NCI-H146 treated with DMSO at 0.1 percent for 48 hours (cell line): ENCODE measurements at regions not wholly inside any gene's neighbourhood (a gene's known extent, or its start where the extent isn't known, plus 50 kb on each side); places are given as distances from the start of the nearest gene placed in this dataset.
"Not testable (repeated sequence)": the region's sequence is repeated elsewhere in the genome, so short reads cannot be mapped to it uniquely, and the experiment has no call there.

ENCODE experiments used
- DNase-seq: peaks from one replicate; lab custom pipeline; 2025; ENCODE audit not compliant: unreplicated experiment; lab: John Stamatoyannopoulos, UW

DNA sequence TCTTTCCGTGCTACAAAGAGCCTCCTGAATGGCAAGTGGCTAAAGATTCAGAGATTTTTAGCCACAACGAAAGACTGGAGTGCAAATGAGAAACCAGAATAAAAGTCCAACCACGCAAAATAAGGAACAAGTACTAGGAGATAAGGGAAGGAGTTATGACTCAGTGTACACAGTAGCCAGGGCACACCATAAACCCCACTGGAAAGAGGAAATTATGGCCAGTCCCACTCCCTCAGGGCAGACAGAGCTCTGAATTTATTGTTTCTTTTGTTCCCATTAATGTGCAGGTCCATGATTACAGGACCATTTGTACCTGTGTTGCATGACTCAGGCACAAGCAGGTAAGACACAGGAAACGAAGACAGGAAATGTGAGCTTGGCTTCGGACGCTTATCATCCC is 150.3 kb upstream of the PREP start:
- DNase-seq = no peak

DNA sequence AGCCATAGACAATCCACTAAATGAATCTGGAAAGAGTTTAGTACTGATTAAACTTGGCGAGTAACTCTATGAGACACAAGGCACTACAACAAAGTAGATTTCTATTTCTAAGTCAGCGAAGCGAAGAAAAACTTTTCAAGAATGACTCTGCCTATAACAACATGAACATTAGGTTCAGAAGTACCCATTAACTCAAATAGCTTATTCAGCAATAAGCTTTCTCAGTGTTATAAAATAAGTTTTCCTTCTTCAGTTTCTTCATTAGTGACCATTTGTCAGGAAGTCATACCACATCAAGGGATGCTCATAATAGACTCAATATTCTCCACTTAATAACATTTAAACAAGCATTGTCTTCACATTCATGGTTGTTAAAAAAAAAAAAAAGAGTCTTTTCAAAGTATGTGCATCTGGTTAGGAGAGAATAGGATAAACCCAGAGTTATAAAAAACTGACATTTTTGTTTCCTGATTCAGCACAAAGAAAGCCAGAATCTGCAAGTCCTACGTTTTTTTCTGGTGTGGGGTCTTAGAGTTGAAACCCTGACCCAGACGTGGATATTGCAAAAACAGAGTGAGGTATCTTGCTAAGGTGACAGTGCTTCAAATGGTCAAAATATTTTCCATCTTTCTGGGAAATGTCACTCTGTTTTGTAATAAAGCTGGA is 148.2 kb upstream of the PREP start:
- DNase-seq = no peak

DNA sequence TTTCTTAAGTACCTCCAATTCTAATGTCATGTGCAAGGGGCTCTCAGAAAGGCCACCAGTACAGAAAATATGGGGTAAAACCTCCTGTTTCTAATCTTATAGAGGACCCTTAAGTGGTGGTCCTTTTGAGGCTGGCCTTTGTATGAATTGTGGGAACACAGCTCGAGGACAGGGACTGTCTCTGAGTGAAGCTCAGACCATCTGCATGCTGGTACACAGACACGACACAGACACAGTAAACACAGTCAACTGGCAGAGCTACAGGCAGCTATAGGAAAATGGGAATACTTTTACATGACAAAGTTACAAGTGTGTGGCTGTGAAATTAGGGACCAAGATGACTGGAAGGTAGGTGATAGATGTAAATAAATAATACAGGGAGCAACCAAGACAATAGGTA is 143.9 kb upstream of the PREP start:
- no peak for DNase-seq

DNA sequence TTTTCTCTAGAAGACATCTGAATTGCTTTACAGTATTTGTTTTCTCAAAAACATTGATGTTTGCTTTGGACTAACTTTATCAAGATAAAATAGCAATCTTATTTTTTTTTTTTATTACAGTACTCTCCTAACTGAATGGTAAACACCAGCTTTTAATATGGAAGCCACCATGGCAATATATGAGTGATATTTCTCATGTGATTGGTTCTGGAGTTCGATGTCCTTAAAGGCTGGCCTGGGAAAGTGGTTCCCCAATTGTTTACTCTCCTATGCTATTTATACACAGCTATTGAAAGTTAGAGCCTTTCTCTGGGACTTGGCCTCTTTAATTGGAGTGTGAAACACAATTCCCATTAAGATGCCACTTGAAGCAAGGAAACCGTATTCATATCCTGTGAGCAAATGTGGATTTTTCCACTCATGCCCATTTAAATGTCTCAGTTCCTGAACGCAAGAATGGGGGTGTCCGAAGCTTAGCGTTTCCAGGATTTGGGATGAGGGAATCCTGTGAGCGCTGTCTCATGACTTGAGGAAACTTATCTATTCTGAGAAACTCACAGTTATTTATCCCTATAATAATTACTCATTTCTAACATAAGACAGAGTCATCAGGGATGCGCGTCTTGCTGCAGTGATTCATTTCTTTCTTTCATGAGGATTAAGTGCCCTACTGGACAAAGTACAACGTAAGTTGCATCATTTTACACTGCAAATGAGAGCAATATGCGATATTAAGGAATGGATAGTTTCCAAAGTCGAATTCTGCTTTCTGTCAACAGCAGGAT is 143.3 kb upstream of the PREP start:
- no peak for DNase-seq

DNA sequence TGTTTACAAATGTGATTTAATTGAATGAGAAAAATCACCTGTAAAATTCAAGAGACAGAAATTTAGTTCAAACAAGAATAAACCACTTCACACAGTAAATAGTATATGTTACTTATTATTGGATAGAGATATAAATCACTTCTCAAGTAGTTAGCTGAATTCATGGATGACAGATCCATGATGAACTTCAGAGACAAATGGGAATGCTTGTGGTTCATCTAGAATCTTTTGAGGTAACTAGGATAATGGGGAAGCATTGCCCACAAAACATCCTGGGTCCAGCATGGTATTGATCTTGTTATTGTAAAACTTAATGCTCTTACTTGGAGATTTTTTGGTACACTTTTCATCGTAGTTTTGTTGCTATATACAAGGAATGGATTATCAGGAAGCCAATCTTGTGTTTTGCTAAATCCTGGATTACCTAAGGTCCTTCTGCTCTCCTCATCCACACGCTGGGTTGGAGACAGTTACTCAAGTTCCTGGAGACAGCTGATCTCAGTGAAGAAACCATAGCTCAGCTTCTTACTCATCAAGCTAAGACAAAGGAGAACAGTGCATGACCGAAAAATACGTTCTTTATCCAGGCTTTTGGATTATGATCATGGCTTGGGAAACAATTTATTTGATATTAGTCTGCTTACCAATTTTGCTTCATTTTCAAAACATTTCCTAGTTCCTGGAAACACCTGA is 142.5 kb upstream of the PREP start:
- no peak for DNase-seq

DNA sequence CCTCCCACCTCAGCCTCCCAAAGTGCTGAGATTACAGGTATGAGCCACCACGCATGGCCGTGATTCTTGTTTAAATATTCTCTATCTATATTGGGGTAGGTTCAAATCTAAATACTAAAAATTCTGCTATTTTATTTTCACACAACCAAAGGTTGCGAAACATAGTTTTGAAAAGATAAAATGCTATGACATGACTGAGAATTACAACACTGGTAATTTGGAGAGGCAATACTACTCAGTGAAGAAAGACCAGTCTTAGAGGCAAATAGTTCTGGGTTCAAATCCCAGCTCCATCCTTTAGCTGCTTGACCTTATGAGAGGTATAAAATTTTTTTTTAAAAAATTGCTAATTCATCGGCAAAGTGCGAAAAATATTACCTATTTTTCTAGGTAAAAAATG is 137.0 kb upstream of the PREP start:
- DNase-seq = no peak

DNA sequence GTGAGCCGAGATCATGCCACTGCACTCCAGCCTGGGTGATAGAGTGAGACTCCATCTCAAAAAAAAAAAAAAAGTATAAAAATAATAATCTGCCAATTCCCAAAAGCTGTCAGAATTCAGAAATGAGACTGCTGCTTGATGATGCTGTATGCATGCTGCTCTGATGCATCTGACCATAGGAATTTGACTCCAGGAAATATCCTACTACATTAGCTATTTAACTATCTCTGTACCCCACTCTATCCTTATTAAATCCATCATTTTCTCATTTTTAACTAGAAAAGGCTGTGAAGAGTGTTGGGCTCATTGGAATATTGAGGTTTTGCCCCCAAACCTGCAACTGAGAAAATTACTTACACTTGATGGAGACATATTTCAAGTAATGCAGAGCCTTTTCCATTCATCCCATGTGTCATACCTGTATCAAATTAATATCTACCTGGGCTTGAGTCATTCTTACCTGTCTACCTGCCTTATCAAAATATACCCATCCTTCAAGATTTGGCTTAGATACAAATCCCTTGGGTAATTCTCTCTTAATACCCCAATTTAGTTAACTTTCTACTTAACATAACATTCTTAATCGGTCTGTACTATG is 135.2 kb upstream of the PREP start:
- DNase-seq = no peak

DNA sequence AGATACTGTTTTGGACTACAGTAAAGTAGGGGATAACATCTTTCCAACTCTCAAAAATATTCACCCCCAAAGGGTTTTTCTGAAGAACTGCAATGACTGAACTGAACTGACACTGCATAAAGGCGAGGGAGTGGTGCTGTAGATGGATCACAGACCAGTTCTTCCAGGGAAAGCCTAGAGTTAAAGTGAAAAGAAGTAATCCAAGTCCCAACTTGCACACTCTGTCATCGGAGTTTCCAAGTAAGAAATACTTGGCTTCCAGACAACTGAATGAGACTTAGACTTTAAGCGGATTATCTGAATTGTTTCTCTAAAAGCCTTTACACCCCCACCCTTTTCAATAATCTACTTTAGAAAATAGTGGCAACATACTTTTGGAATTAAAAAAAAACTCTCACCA is 134.1 kb upstream of the PREP start:
- DNase-seq = no peak

DNA sequence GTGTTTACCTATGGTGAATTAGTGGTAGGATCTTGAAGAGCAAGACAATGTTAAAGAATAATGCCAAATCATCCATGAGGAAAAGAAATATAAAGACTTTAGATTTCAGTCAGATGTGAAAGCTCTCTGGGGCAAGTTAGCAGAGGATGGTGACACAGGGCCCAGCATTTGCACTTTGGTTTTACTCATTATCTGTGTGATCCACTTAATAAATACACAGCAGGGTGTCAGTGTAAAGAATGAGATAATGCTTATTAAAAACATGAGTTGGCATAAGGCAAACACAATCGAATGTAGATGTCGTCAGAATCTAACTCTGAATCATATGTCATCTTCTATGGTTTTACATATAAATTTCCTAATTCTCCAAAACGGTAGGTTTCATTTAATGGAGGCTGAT is 130.4 kb upstream of the PREP start:
- DNase-seq = no peak

DNA sequence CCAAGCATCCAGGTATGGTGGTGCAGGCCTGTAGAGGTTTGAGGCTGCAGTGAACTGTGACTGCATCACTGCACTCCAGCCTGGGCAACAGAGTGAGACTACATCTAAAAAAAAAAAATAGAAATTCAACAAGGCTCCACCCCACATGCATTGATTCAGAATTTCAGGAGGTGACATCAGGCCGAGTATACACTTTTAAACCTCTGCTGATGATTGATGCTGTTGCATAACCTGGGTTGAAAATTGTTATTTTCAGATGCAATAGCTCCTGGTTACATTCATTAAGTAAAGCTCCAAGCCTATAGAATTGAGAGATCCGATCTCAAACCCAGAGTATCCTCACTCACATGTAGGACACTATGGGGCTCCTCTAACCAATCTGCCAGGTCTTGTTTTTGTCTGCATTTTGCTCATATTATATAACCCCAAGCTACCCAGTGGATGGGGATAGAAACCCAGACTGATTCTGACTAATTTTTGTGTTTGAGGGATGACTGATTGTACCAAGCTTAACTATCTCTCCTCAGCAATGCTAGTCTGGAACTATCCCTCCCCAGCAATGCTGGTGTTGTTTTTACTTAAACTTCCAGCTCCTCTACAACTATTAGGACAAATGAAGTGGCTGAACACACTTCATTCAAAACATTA is 123.5 kb upstream of the PREP start:
- no peak for DNase-seq

DNA sequence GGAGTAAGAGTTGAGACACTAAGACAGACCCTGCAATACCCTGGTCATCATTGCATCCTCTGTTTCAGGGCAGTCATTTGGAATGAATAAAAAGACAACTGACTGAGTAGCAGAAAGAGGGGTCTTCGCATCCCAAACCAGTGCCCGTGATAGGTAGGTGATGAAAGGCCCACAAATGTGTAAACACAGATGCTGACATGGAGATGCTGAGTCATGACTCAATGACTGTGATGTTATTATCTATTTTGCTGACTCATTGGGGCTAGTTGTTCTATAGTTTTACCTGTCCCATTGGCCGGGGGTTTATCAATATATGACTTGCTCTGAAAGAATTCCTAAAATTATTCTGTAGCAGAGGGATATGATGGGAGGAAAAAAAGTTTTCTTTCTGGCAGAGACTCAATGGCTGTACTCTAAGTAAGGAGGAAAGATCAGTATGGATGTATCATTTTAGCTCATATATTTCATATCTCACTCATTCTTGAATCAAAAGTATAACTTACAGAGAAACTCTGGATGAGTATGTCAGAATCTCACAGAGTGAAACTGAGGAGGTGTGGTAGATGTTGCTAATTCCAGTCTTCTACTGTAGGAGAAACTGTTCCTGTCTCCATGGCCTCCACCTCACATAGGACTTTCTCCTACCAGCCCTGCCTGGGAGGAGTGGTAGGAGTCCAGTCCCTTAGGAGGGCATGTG is 119.9 kb upstream of the PREP start:
- DNase-seq = no peak

DNA sequence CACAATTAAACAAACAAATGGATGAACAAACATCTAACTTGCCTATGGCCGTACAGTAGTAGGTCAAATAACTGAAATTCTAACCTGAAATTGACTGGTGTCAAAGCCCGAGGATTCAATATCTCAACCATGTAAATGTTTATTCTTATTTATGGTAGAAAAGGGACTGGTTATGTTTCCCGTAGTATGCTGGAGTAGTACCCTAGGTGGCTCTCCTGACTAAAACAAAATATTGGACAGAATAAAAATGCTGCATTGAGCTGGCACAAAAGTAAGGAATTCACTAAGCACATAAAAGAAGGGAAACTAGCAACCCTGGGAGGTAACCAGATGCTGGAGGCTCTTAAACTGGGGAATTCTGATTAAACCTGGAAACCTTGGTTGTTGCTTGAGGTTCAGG is 117.1 kb upstream of the PREP start:
- no peak for DNase-seq

DNA sequence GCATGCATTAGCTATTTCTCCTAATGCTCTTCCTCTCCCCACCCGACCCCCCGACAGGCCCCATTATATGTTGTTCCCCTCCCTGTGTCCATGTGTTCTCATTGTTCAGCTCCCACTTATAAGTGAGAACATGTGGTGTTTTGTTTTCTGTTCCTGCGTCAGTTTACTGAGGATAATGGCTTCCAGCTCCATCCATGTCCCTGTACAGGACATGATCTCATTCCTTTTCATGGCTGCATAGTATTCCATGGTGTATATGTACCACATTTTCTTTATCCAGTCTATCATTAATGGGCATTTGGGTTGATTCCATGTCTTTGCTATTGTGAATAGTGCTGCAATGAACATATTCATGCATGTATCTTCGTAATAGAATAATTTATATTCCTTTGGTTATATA is 116.1 kb upstream of the PREP start:
- DNase-seq = not testable (repeated sequence)

DNA sequence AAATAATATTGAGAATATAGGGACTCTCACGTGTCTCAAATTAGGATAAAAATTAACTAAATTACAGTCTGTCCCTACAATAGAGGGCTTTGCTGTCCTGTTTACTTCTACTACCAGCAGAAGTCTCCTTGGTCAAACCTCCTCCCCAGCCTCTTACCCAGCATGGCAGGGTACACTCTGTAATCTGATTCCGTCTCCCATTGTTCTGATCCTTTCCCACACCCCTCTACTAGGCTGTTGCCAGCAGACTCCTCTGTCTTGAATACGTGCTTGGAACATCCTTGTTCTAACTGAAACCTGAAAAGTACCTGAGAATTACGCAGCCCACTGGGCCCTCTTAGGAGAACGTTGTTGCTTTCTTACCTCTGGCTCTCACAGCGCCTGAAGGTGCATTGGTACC is 112.2 kb upstream of the PREP start:
- no peak for DNase-seq

DNA sequence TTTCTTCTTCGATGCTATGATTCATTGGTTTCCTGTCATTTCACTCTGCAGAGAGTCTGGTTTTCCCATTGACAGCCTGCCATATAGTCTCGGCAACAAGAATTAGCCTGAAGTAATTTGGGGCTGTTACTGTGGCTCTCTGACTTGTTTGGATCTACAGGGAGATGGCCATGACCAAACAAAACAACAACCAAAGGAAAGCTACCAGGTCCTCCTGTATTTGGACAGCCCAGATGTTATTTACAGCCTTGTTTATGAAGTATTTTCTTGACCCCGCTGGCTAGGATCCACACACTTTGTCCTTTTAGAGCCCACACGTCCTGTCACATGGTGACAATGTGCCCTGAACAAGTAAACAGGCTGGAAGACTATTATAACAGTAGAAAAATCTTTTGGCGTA is 111.4 kb upstream of the PREP start:
- DNase-seq = no peak

DNA sequence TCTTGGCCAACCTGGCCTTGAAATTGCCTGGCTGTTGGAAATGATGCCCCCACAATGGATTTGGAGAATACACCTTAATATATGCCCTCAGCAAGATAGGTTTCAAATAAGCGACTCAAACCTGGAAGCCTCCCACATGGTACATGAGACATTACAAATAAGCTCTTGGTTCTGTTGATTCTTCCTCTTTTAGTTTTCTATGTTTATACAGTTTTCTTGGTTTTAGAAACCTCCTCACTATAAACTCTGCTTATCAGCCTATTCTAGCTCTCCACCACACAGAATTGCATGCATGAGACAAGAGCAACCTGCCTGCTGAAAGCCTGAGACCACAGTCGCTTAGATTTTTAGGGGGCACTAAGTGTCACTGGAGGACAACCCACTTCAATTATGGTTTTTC is 108.8 kb upstream of the PREP start:
- no peak for DNase-seq

DNA sequence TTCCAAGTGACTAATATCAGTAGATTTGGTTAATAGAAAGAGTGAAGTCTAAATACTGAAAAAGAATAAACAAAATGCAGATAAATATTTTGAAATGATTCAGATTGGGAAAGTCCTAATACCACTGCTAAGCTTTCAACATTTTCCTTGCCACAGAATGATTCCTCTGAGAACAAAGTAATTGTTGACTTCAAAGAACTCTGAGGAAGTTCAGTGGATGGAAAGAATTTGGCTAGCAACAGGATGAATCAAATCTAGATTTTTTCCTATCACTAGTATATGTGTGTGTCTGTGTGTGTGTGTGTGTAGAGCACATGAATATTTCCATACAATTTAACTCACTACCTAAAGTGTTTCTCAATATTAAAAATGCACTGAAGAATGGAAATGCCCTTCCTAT is 107.9 kb upstream of the PREP start:
- DNase-seq = no peak

DNA sequence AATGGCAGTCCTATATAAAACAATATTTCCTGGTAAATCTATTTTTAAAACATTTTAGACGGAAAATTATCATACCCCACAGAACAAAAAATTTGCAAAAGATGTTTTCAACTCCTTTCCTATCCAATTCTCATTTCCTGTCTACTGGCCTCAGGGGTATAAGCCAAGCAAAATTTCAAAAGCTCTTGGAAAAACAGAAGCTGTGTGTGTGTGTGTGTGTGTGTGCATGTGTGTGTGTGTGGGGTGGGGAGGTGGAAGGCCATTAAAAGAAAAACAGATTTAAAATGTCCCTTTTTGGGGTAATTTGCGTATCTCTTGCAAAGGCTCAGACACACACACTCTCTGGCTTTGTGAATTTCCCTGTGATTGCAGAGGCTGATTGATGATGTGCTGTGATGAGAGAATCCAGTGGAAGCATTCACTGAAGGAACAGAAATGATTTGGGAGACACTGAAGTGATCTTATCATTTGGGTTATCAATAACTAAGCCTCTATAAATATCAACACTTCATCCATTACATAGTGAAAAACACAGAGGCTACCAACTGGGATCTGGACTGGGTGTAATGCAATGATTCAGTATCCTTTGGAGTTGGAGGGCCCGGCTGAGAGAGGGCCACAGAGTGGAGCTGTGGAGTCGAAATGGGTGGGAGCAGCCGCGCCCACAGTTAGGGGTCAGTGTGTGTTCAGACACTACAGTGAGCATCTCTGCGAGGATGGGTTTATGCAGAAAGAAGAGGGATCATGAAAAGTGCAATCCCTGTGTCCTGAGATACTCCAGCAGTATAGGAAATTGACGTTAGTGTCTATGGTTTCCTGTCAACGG is 106.8 kb upstream of the PREP start:
- no peak for DNase-seq

DNA sequence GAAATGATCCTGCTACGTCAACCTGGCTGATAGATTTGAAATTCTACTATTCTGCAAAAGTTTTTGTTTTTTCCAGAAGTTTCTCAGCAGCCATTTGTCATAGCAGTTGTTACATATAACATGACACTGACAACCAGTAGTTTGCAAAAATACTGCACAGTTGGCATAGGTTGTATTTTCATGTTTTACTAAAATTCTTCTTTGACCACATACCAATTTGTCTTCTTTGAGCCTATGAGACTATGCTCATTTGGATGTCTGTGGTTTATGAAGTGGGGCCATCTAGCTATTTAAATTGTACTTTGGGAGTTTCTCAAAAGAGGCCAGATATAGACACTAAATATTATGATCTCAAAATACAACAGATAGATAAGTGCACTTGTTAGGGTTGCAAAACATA is 104.9 kb upstream of the PREP start:
- no peak for DNase-seq

DNA sequence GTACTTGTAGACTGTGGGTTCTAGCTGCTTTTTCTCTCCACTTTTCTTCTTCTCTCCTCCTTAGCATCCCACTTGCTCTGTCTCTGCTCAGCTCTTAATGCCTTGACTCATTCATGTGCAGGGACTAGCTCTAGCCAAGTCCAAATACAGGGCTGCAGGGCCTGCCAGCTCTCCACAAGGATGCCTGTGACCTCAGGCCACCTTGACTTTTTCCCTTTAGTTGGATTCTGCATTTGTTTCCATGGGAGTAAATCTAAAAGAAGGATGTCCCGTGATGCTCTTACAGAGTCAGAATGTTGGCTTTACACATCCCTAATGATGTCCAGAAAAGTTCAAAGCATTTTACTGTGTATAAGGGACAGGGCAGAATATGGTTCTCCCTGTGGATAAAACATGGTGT is 101.8 kb upstream of the PREP start:
- no peak for DNase-seq
